ENCODE measurements at regions not wholly inside any gene's neighbourhood (a gene's known extent, or its start where the extent isn't known, plus 50 kb on each side); places are given as distances from the start of the nearest gene placed in this dataset.

GRCh38 chr14:56023661-56024081 lies 94.5 kb upstream of the PELI2 start:
- intact Hi-C loops (cut with DNase I; ENCODE audit: low total_unique reads) = no loop called here
- H3K4me3 ChIP-seq (ENCODE audit: low read depth, poor library complexity, severe bottlenecking) = no peak overlapping the region
- no peak for TF ChIP-seq CTCF (IDR thresholded peaks at IDR 0.05)
- no peak for TF ChIP-seq POLR2A (IDR thresholded peaks at IDR 0.05)
- WGBS, 2 donors = 69 to 84% methylated on average over 2 of the region's 2 CpGs
- no peak for DNase-seq (ENCODE audit: low spot score in 2 of 2)

- WGBS, 2 donors = 74 to 77% methylated on average over 3 of the region's 3 CpGs
These were observed 93.0 kb upstream of the PELI2 start for GRCh38 chr14:56025191-56025590.

GRCh38 chr14:56026506-56026905 lies 91.7 kb upstream of the PELI2 start:
- H3K4me3 ChIP-seq (ENCODE audit: low read depth, poor library complexity, severe bottlenecking) = no peak overlapping the region
- intact Hi-C loops (cut with DNase I; ENCODE audit: low total_unique reads) = no loop called here
- no peak for DNase-seq (ENCODE audit: low spot score in 2 of 2)
- TF ChIP-seq CTCF (IDR thresholded peaks at IDR 0.05) (no peak), POLR2A (IDR thresholded peaks at IDR 0.05) (no peak)
- 42 to 67% methylated on average over 1 of the region's 1 CpG for WGBS, 2 donors

More at GRCh38 chr14:56025191-56025590, 93.0 kb upstream of the PELI2 start:
- intact Hi-C loops (cut with DNase I; ENCODE audit: low total_unique reads) = no loop called here
- DNase-seq (ENCODE audit: low spot score in 2 of 2) = no peak
- H3K4me3 ChIP-seq (ENCODE audit: low read depth, poor library complexity, severe bottlenecking) = no peak overlapping the region
- TF ChIP-seq POLR2A (IDR thresholded peaks at IDR 0.05) (no peak), CTCF (IDR thresholded peaks at IDR 0.05) (no peak)

- WGBS, 2 donors = 71 to 82% methylated on average over 1 of the region's 1 CpG
- no peak for DNase-seq (ENCODE audit: low spot score in 2 of 2)
- H3K4me3 ChIP-seq (ENCODE audit: low read depth, poor library complexity, severe bottlenecking) = no peak overlapping the region
- intact Hi-C loops (cut with DNase I; ENCODE audit: low total_unique reads) = no loop called here
- no peak for TF ChIP-seq CTCF (IDR thresholded peaks at IDR 0.05)
- TF ChIP-seq POLR2A (IDR thresholded peaks at IDR 0.05) = no peak
These were observed 90.8 kb upstream of the PELI2 start for GRCh38 chr14:56027421-56027820.

- no peak for TF ChIP-seq POLR2A (IDR thresholded peaks at IDR 0.05)
- no peak for DNase-seq (ENCODE audit: low spot score in 2 of 2)
- WGBS, 2 donors = 42 to 46% methylated on average over 2 of the region's 2 CpGs
- intact Hi-C loops (cut with DNase I; ENCODE audit: low total_unique reads) = no loop called here
- H3K4me3 ChIP-seq (ENCODE audit: low read depth, poor library complexity, severe bottlenecking) = no peak overlapping the region
These were observed 90.1 kb upstream of the PELI2 start for GRCh38 chr14:56027916-56028712.

GRCh38 chr14:56036353-56036752 lies 81.9 kb upstream of the PELI2 start:
- TF ChIP-seq POLR2A (IDR thresholded peaks at IDR 0.05) (no peak), CTCF (IDR thresholded peaks at IDR 0.05) (no peak)
- intact Hi-C loops (cut with DNase I; ENCODE audit: low total_unique reads) = no loop called here
- no peak for DNase-seq (ENCODE audit: low spot score in 2 of 2)
- WGBS, 2 donors = 58 to 76% methylated on average over 5 of the region's 5 CpGs
- H3K4me3 ChIP-seq (ENCODE audit: low read depth, poor library complexity, severe bottlenecking) = no peak overlapping the region
